ENCODE measurements at regions not wholly inside any gene's neighbourhood (a gene's known extent, or its start where the extent isn't known, plus 50 kb on each side); places are given as distances from the start of the nearest gene placed in this dataset.
"Not testable (repeated sequence)": the region's sequence is repeated elsewhere in the genome, so short reads cannot be mapped to it uniquely, and the experiment has no call there.

GRCh38 chr21:8390550-8391171 lies 2130.7 kb upstream of the TPTE start:
- ATAC-seq; H3K79me2 ChIP-seq (ENCODE audit: insufficient read depth, low read length); DNase-seq (ENCODE audit: low spot score); H3K36me3 ChIP-seq (replicated peaks in 1 of 2; ENCODE audit: control insufficient read depth in 1 of 2, insufficient read depth in 2 of 2, low read length in 2 of 2); H3K4me2 ChIP-seq (ENCODE audit: low read depth, low read length); BruUV-seq (replicated peaks); POLR2A ChIA-PET; H3K9me3 ChIP-seq (ENCODE audit: low read length); H3K9ac ChIP-seq (ENCODE audit: insufficient read depth, low read depth, low read length); H3K4me1 ChIP-seq (ENCODE audit: insufficient read depth, low read length); CTCF ChIA-PET (ENCODE audit: low intra/inter-chr PET ratio, low total read pairs); H4K20me1 ChIP-seq (ENCODE audit: insufficient read depth, low read length); H3K27ac ChIP-seq (ENCODE audit: extremely low read length, insufficient read depth, low read length); H3K4me3 ChIP-seq (replicated peaks in 1 of 3; ENCODE audit: insufficient read depth in 1 of 3, low read depth in 2 of 3, low read length in 3 of 3); H2AFZ ChIP-seq (ENCODE audit: low read length); FAIRE-seq; in situ Hi-C loops (cut with HindIII; ENCODE audit: extremely low pct_ligation_motif_present, low pct_unique_long_range_greater_than_20kb); H3K27me3 ChIP-seq (ENCODE audit: control insufficient read depth in 1 of 2, insufficient read depth in 2 of 2, low read length in 2 of 2); intact Hi-C loops (cut with micrococcal nuclease; ENCODE audit: unreplicated experiment): not testable (repeated sequence)
- no CpG with 5 or more reads among the region's 97 CpGs for WGBS (ENCODE audit: low lambda C conversion rate)

- H3K4me3 ChIP-seq (replicated peaks in 1 of 3; ENCODE audit: insufficient read depth in 1 of 3, low read depth in 2 of 3, low read length in 3 of 3); ATAC-seq; in situ Hi-C loops (cut with HindIII; ENCODE audit: extremely low pct_ligation_motif_present, low pct_unique_long_range_greater_than_20kb); FAIRE-seq; DNase-seq (ENCODE audit: low spot score); H3K9ac ChIP-seq (ENCODE audit: insufficient read depth, low read depth, low read length); H3K79me2 ChIP-seq (ENCODE audit: insufficient read depth, low read length); H2AFZ ChIP-seq (ENCODE audit: low read length); H3K36me3 ChIP-seq (replicated peaks in 1 of 2; ENCODE audit: control insufficient read depth in 1 of 2, insufficient read depth in 2 of 2, low read length in 2 of 2); H3K9me3 ChIP-seq (ENCODE audit: low read length); BruUV-seq (replicated peaks); H3K4me1 ChIP-seq (ENCODE audit: insufficient read depth, low read length); H3K27me3 ChIP-seq (ENCODE audit: control insufficient read depth in 1 of 2, insufficient read depth in 2 of 2, low read length in 2 of 2); H4K20me1 ChIP-seq (ENCODE audit: insufficient read depth, low read length); CTCF ChIA-PET (ENCODE audit: low intra/inter-chr PET ratio, low total read pairs); POLR2A ChIA-PET; H3K4me2 ChIP-seq (ENCODE audit: low read depth, low read length); intact Hi-C loops (cut with micrococcal nuclease; ENCODE audit: unreplicated experiment); H3K27ac ChIP-seq (ENCODE audit: extremely low read length, insufficient read depth, low read length): not testable (repeated sequence)
- no CpG with 5 or more reads among the region's 59 CpGs for WGBS (ENCODE audit: low lambda C conversion rate)
These were observed 2127.0 kb upstream of the TPTE start for GRCh38 chr21:8394380-8394779.

GRCh38 chr21:8395992-8396391 lies 2125.4 kb upstream of the TPTE start:
- in situ Hi-C loops (cut with HindIII; ENCODE audit: extremely low pct_ligation_motif_present, low pct_unique_long_range_greater_than_20kb); ATAC-seq: not testable (repeated sequence)

GRCh38 chr21:8398870-8399437 lies 2122.4 kb upstream of the TPTE start:
- H3K36me3 ChIP-seq (replicated peaks in 1 of 2; ENCODE audit: control insufficient read depth in 1 of 2, insufficient read depth in 2 of 2, low read length in 2 of 2); H3K79me2 ChIP-seq (ENCODE audit: insufficient read depth, low read length); intact Hi-C loops (cut with micrococcal nuclease; ENCODE audit: unreplicated experiment); H3K4me3 ChIP-seq (replicated peaks in 1 of 3; ENCODE audit: insufficient read depth in 1 of 3, low read depth in 2 of 3, low read length in 3 of 3); H2AFZ ChIP-seq (ENCODE audit: low read length); FAIRE-seq; H4K20me1 ChIP-seq (ENCODE audit: insufficient read depth, low read length); DNase-seq (ENCODE audit: low spot score); H3K4me1 ChIP-seq (ENCODE audit: insufficient read depth, low read length); H3K4me2 ChIP-seq (ENCODE audit: low read depth, low read length); H3K27ac ChIP-seq (ENCODE audit: extremely low read length, insufficient read depth, low read length); H3K9me3 ChIP-seq (ENCODE audit: low read length); BruUV-seq (replicated peaks); in situ Hi-C loops (cut with HindIII; ENCODE audit: extremely low pct_ligation_motif_present, low pct_unique_long_range_greater_than_20kb); H3K9ac ChIP-seq (ENCODE audit: insufficient read depth, low read depth, low read length); H3K27me3 ChIP-seq (ENCODE audit: control insufficient read depth in 1 of 2, insufficient read depth in 2 of 2, low read length in 2 of 2); CTCF ChIA-PET (ENCODE audit: low intra/inter-chr PET ratio, low total read pairs); POLR2A ChIA-PET: not testable (repeated sequence)
- 0 out of 3 replicates have a peak, but pooled peaks have one; percentile 41 for ATAC-seq
- WGBS (ENCODE audit: low lambda C conversion rate): no CpG with 5 or more reads among the region's 66 CpGs

More at GRCh38 chr21:8395992-8396391, 2125.4 kb upstream of the TPTE start:
- FAIRE-seq; H3K27ac ChIP-seq (ENCODE audit: extremely low read length, insufficient read depth, low read length); H3K36me3 ChIP-seq (replicated peaks in 1 of 2; ENCODE audit: control insufficient read depth in 1 of 2, insufficient read depth in 2 of 2, low read length in 2 of 2); H3K79me2 ChIP-seq (ENCODE audit: insufficient read depth, low read length); H3K4me2 ChIP-seq (ENCODE audit: low read depth, low read length); H3K9me3 ChIP-seq (ENCODE audit: low read length); POLR2A ChIA-PET; H3K9ac ChIP-seq (ENCODE audit: insufficient read depth, low read depth, low read length); H4K20me1 ChIP-seq (ENCODE audit: insufficient read depth, low read length); H3K27me3 ChIP-seq (ENCODE audit: control insufficient read depth in 1 of 2, insufficient read depth in 2 of 2, low read length in 2 of 2); DNase-seq (ENCODE audit: low spot score); intact Hi-C loops (cut with micrococcal nuclease; ENCODE audit: unreplicated experiment); H3K4me3 ChIP-seq (replicated peaks in 1 of 3; ENCODE audit: insufficient read depth in 1 of 3, low read depth in 2 of 3, low read length in 3 of 3); CTCF ChIA-PET (ENCODE audit: low intra/inter-chr PET ratio, low total read pairs); H2AFZ ChIP-seq (ENCODE audit: low read length); H3K4me1 ChIP-seq (ENCODE audit: insufficient read depth, low read length); BruUV-seq (replicated peaks): not testable (repeated sequence)
- WGBS (ENCODE audit: low lambda C conversion rate): no CpG with 5 or more reads among the region's 71 CpGs
